ENCODE measurements at regions not wholly inside any gene's neighbourhood (a gene's known extent, or its start where the extent isn't known, plus 50 kb on each side); places are given as distances from the start of the nearest gene placed in this dataset.

DNA sequence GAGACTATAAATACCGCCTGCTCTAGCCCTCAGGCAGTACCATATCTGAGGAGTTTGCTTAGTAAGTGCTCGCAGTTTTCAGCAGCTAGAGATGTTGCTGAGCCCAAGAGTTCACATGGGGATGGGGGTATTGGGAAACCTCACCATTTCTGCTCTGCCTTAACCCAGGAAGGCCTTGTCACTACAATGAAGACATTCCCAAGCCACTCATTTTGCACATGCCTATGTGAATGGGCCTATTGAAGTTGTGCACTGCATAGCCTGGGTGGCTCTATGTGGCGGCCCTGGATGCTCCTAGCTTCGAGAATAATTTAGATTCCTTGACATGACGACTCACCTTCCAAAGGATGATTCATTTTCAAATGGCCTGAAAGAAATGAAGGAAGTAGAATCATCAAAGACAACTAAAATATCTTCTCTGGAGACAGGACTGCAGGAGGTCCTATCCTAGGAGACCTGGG, 163.4 kb downstream of the ADAMTS15 start (continued):
- TF ChIP-seq ZNF140 (tag by site-specific recombination; IDR thresholded peaks at IDR 0.05) (no peak), ZBTB17 (tag by site-specific recombination; IDR thresholded peaks at IDR 0.05) (no peak), ZFP69B (tag by site-specific recombination; IDR thresholded peaks at IDR 0.05) (no peak), ZFHX2 (tag by site-specific recombination; conservative IDR thresholded peaks at IDR 0.05) (no peak)
- TF ChIP-seq, protein P1, sequence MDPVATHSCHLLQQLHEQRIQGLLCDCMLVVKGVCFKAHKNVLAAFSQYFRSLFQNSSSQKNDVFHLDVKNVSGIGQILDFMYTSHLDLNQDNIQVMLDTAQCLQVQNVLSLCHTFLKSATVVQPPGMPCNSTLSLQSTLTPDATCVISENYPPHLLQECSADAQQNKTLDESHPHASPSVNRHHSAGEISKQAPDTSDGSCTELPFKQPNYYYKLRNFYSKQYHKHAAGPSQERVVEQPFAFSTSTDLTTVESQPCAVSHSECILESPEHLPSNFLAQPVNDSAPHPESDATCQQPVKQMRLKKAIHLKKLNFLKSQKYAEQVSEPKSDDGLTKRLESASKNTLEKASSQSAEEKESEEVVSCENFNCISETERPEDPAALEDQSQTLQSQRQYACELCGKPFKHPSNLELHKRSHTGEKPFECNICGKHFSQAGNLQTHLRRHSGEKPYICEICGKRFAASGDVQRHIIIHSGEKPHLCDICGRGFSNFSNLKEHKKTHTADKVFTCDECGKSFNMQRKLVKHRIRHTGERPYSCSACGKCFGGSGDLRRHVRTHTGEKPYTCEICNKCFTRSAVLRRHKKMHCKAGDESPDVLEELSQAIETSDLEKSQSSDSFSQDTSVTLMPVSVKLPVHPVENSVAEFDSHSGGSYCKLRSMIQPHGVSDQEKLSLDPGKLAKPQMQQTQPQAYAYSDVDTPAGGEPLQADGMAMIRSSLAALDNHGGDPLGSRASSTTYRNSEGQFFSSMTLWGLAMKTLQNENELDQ (tag by site-specific recombination; IDR thresholded peaks at IDR 0.05; ENCODE audit: low read depth), result no peak
- TF ChIP-seq, protein P2, sequence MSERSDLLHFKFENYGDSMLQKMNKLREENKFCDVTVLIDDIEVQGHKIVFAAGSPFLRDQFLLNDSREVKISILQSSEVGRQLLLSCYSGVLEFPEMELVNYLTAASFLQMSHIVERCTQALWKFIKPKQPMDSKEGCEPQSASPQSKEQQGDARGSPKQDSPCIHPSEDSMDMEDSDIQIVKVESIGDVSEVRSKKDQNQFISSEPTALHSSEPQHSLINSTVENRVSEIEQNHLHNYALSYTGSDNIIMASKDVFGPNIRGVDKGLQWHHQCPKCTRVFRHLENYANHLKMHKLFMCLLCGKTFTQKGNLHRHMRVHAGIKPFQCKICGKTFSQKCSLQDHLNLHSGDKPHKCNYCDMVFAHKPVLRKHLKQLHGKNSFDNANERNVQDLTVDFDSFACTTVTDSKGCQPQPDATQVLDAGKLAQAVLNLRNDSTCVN (tag by site-specific recombination; optimal IDR thresholded peaks at IDR 0.05), result no peak
- TF ChIP-seq, protein P3, sequence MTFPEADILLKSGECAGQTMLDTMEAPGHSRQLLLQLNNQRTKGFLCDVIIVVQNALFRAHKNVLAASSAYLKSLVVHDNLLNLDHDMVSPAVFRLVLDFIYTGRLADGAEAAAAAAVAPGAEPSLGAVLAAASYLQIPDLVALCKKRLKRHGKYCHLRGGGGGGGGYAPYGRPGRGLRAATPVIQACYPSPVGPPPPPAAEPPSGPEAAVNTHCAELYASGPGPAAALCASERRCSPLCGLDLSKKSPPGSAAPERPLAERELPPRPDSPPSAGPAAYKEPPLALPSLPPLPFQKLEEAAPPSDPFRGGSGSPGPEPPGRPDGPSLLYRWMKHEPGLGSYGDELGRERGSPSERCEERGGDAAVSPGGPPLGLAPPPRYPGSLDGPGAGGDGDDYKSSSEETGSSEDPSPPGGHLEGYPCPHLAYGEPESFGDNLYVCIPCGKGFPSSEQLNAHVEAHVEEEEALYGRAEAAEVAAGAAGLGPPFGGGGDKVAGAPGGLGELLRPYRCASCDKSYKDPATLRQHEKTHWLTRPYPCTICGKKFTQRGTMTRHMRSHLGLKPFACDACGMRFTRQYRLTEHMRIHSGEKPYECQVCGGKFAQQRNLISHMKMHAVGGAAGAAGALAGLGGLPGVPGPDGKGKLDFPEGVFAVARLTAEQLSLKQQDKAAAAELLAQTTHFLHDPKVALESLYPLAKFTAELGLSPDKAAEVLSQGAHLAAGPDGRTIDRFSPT (tag by site-specific recombination; IDR thresholded peaks at IDR 0.05), result no peak

DNA sequence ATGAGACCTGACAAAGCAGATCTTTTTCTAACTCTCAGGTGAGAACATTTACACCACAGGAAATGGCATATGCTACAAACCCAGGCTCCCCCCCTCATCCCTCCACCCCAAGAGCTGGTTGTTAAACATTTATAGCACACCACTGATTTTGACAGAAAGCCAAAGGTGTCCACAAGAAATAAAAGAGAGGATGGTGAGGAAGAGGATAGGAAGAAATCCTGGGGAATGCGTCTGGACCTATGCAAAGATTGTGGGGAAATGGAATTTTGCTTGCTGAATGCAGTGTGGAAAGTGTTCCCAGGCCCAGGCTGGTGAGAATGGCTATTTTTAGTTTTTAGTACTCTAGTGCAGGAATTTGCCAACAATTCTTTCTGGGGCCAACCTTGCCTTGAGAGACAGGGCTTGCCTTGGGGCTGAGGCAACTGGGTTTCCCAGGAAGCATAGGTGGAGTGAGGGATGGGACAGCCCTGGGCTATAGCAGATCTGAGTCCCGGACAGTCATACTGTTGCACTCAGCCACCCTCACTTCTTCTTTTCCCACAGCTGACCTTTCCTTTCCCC, 163.9 kb downstream of the ADAMTS15 start:
- TF ChIP-seq ZNF112 (tag by site-specific recombination; IDR thresholded peaks at IDR 0.05), result 0 out of 2 replicates have a peak, but pooled peaks have one; percentile 39
- TF ChIP-seq, protein P4, sequence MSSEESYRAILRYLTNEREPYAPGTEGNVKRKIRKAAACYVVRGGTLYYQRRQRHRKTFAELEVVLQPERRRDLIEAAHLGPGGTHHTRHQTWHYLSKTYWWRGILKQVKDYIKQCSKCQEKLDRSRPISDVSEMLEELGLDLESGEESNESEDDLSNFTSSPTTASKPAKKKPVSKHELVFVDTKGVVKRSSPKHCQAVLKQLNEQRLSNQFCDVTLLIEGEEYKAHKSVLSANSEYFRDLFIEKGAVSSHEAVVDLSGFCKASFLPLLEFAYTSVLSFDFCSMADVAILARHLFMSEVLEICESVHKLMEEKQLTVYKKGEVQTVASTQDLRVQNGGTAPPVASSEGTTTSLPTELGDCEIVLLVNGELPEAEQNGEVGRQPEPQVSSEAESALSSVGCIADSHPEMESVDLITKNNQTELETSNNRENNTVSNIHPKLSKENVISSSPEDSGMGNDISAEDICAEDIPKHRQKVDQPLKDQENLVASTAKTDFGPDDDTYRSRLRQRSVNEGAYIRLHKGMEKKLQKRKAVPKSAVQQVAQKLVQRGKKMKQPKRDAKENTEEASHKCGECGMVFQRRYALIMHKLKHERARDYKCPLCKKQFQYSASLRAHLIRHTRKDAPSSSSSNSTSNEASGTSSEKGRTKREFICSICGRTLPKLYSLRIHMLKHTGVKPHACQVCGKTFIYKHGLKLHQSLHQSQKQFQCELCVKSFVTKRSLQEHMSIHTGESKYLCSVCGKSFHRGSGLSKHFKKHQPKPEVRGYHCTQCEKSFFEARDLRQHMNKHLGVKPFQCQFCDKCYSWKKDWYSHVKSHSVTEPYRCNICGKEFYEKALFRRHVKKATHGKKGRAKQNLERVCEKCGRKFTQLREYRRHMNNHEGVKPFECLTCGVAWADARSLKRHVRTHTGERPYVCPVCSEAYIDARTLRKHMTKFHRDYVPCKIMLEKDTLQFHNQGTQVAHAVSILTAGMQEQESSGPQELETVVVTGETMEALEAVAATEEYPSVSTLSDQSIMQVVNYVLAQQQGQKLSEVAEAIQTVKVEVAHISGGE (tag by site-specific recombination; conservative IDR thresholded peaks at IDR 0.05; ENCODE audit: low read depth), result no peak
- H3K36me3 ChIP-seq (ENCODE audit: control insufficient read depth in 2 of 2, insufficient read depth in 1 of 2, low read length in 2 of 2), result no peaks in the 10 kb centered on the region
- no peaks in the 10 kb centered on the region for H3K4me1 ChIP-seq (ENCODE audit: control insufficient read depth, insufficient read depth, low read length)
- POLR2A ChIA-PET, result no interaction called here
- H3K9me3 ChIP-seq (ENCODE audit: control insufficient read depth, insufficient read depth, low read depth, low read length), result no peaks in the 10 kb centered on the region
- H3K27ac ChIP-seq (ENCODE audit: extremely low read depth, low read depth, low read length), result no peak overlapping the region
- CTCF ChIA-PET, result interaction anchor here (0.6 kb wide), 1 partner anchor 1103 kb away, joined by 4 read pairs; no protein-coding TSS in a partner anchor
- no peak overlapping the region for H3K4me3 ChIP-seq (ENCODE audit: low read depth, low read length)

DNA sequence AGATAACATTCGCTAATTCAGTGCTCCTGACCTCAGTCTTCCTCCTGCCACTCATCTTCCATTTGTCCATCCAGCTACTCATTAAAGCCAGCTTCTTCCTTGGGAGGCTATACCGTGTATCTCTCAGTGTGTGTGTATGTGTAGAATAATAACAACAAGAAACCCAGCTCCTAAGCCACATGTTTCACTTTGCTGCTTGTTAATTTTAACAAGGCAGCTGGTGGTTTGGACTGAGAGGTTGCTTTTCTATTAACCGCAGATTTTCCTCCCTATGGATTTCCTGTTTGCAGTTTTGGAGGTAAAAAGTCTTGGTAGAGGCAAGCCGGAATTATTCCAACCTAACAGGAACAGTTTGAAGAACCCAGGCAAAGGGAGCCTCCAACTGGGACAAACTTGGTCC, 165.0 kb downstream of the ADAMTS15 start:
- POLR2A ChIA-PET, result no interaction called here
- Histone ChIP-seq H3K4me1 (ENCODE audit: control insufficient read depth, insufficient read depth, low read length) (no peaks in the 10 kb centered on the region), H3K4me3 (ENCODE audit: low read depth, low read length) (no peak overlapping the region), H3K36me3 (ENCODE audit: control insufficient read depth in 2 of 2, insufficient read depth in 1 of 2, low read length in 2 of 2) (no peaks in the 10 kb centered on the region), H3K9me3 (ENCODE audit: control insufficient read depth, insufficient read depth, low read depth, low read length) (no peaks in the 10 kb centered on the region), H3K27ac (ENCODE audit: extremely low read depth, low read depth, low read length) (no peak overlapping the region)
- CTCF ChIA-PET, result no interaction called here
- TF ChIP-seq, protein P5, sequence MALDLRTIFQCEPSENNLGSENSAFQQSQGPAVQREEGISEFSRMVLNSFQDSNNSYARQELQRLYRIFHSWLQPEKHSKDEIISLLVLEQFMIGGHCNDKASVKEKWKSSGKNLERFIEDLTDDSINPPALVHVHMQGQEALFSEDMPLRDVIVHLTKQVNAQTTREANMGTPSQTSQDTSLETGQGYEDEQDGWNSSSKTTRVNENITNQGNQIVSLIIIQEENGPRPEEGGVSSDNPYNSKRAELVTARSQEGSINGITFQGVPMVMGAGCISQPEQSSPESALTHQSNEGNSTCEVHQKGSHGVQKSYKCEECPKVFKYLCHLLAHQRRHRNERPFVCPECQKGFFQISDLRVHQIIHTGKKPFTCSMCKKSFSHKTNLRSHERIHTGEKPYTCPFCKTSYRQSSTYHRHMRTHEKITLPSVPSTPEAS (tag by site-specific recombination; IDR thresholded peaks at IDR 0.05), result no peak
- TF ChIP-seq ZNF155 (tag by site-specific recombination; IDR thresholded peaks at IDR 0.05) (no peak), ZNF530 (tag by site-specific recombination; IDR thresholded peaks at IDR 0.05; ENCODE audit: low read depth) (no peak), ZNF677 (tag by site-specific recombination; IDR thresholded peaks at IDR 0.05) (no peak), ZNF121 (tag by site-specific recombination; IDR thresholded peaks at IDR 0.05) (no peak), ZNF549 (tag by site-specific recombination; IDR thresholded peaks at IDR 0.05) (no peak), ZNF366 (tag by site-specific recombination; conservative IDR thresholded peaks at IDR 0.05) (no peak), ZNF48 (tag by site-specific recombination; IDR thresholded peaks at IDR 0.05) (no peak), ZNF394 (tag by site-specific recombination; IDR thresholded peaks at IDR 0.05; ENCODE audit: borderline replicate concordance) (no peak)
- TF ChIP-seq, protein P4 (tag by site-specific recombination; conservative IDR thresholded peaks at IDR 0.05; ENCODE audit: low read depth), result no peak
